Spinal cord (tissue), 9 donors: ENCODE measurements at regions not wholly inside any gene's neighbourhood (a gene's known extent, or its start where the extent isn't known, plus 50 kb on each side); places are given as distances from the start of the nearest gene placed in this dataset.

ENCODE experiments used
- DNase-seq, 6 donors: peaks; one replicate each; pipeline versions ENCODE4 v3.0.0 to v3.0.0-alpha.2; 2013 to 2015; ENCODE audit warnings: low spot score in 6 of 6, low read depth in 4 of 6
- H3K27ac ChIP-seq: one replicate; pipeline ENCODE4 v1.5.1; 2013; ENCODE audit warnings: low read depth, low read length, control low read depth
- H3K27me3 ChIP-seq: one replicate; pipeline ENCODE4 v1.6.1; 2013; ENCODE audit warnings: low read length; ENCODE audit not compliant: control insufficient read depth, insufficient read depth
- H3K36me3 ChIP-seq: one replicate; pipeline ENCODE4 v1.6.1; 2013; ENCODE audit warnings: low read length; ENCODE audit not compliant: control insufficient read depth, insufficient read depth
- H3K4me1 ChIP-seq: one replicate; pipeline ENCODE4 v1.6.1; 2013; ENCODE audit warnings: low read length; ENCODE audit not compliant: control insufficient read depth, insufficient read depth
- H3K4me3 ChIP-seq: one replicate; pipeline ENCODE4 v1.5.1; 2013; ENCODE audit warnings: low read depth, low read length, control low read depth
- H3K9me3 ChIP-seq: one replicate; pipeline ENCODE4 v1.6.1; 2013; ENCODE audit warnings: low read length; ENCODE audit not compliant: control insufficient read depth, insufficient read depth
- WGBS: methylation state at CpG from one replicate; pipeline ENCODE4 v1.1.5; 2013; ENCODE audit warnings: missing lambda C conversion rate; ENCODE audit not compliant: insufficient coverage; 5-methylcytosine and 5-hydroxymethylcytosine counted together
- donor health status: healthy.

GRCh38 chr3:14298442-14298841 lies 104.0 kb upstream of the SLC6A6 start:
- Histone ChIP-seq H3K27me3 (peaks cover 6% of the 10 kb centered on the region), H3K4me1 (peaks cover 11% of the 10 kb centered on the region), H3K36me3 (no peaks in the 10 kb centered on the region), H3K4me3 (no peak overlapping the region), H3K9me3 (no peaks in the 10 kb centered on the region), H3K27ac (no peak overlapping the region)
- 83% methylated on average over 3 of the region's 5 CpGs for WGBS
- DNase-seq = no peak

GRCh38 chr3:14298991-14299555 lies 103.3 kb upstream of the SLC6A6 start:
- Histone ChIP-seq H3K36me3 (no peaks in the 10 kb centered on the region), H3K4me1 (peaks cover 15% of the 10 kb centered on the region), H3K4me3 (no peak overlapping the region), H3K27me3 (peaks cover 6% of the 10 kb centered on the region), H3K27ac (no peak overlapping the region), H3K9me3 (no peaks in the 10 kb centered on the region)
- WGBS = 88% methylated on average over 7 of the region's 8 CpGs
- DNase-seq = no peak

- H3K9me3 ChIP-seq = no peaks in the 10 kb centered on the region
- no peak for DNase-seq
- H3K27me3 ChIP-seq = peaks cover 6% of the 10 kb centered on the region
- H3K36me3 ChIP-seq = no peaks in the 10 kb centered on the region
- no peak overlapping the region for H3K4me3 ChIP-seq
- peaks cover 22% of the 10 kb centered on the region for H3K4me1 ChIP-seq
- 100% methylated on average over 1 of the region's 5 CpGs for WGBS
- H3K27ac ChIP-seq = no peak overlapping the region
These were observed 102.6 kb upstream of the SLC6A6 start for GRCh38 chr3:14299767-14300166.

GRCh38 chr3:14300721-14301399 lies 101.5 kb upstream of the SLC6A6 start:
- Histone ChIP-seq H3K4me3 (no peak overlapping the region), H3K27ac (no peak overlapping the region), H3K36me3 (no peaks in the 10 kb centered on the region)

GRCh38 chr3:14301558-14301957 lies 100.8 kb upstream of the SLC6A6 start:
- H3K36me3 ChIP-seq = no peaks in the 10 kb centered on the region
- no peaks in the 10 kb centered on the region for H3K9me3 ChIP-seq
- peaks cover 22% of the 10 kb centered on the region for H3K4me1 ChIP-seq
- H3K4me3 ChIP-seq = no peak overlapping the region
- DNase-seq = no peak
- 56% methylated on average over 12 of the region's 15 CpGs for WGBS
- H3K27ac ChIP-seq = no peak overlapping the region
- peaks cover 6% of the 10 kb centered on the region for H3K27me3 ChIP-seq

More at GRCh38 chr3:14300721-14301399, 101.5 kb upstream of the SLC6A6 start:
- WGBS = 67% methylated on average over 6 of the region's 11 CpGs
- peaks cover 22% of the 10 kb centered on the region for H3K4me1 ChIP-seq
- peaks cover 6% of the 10 kb centered on the region for H3K27me3 ChIP-seq
- no peaks in the 10 kb centered on the region for H3K9me3 ChIP-seq
- DNase-seq = no peak

GRCh38 chr3:14303336-14304100 lies 98.9 kb upstream of the SLC6A6 start:
- H3K27ac ChIP-seq = no peak overlapping the region
- no peak for DNase-seq
- H3K9me3 ChIP-seq = no peaks in the 10 kb centered on the region
- H3K4me1 ChIP-seq = peaks cover 11% of the 10 kb centered on the region
- H3K4me3 ChIP-seq = no peak overlapping the region
- no peaks in the 10 kb centered on the region for H3K27me3 ChIP-seq
- WGBS = 79% methylated on average over 5 of the region's 7 CpGs
- no peaks in the 10 kb centered on the region for H3K36me3 ChIP-seq

GRCh38 chr3:14304101-14305045 lies 98.0 kb upstream of the SLC6A6 start:
- 62% methylated on average over 8 of the region's 9 CpGs for WGBS
- H3K4me3 ChIP-seq = no peak overlapping the region
- no peak overlapping the region for H3K27ac ChIP-seq
- no peaks in the 10 kb centered on the region for H3K36me3 ChIP-seq
- H3K27me3 ChIP-seq = no peaks in the 10 kb centered on the region
- peak in 1 of 6 donors; percentile 35 for DNase-seq
- H3K9me3 ChIP-seq = peaks cover 1% of the 10 kb centered on the region
- H3K4me1 ChIP-seq = peaks cover 11% of the 10 kb centered on the region

- H3K9me3 ChIP-seq = peaks cover 2% of the 10 kb centered on the region
- WGBS = 93% methylated on average over 6 of the region's 8 CpGs
These were observed 97.1 kb upstream of the SLC6A6 start for GRCh38 chr3:14305324-14305723.

GRCh38 chr3:14306142-14306541 lies 96.3 kb upstream of the SLC6A6 start:
- peaks cover 2% of the 10 kb centered on the region for H3K9me3 ChIP-seq
- H3K4me3 ChIP-seq = no peak overlapping the region
- H3K4me1 ChIP-seq = peaks cover 11% of the 10 kb centered on the region
- DNase-seq = no peak
- H3K27me3 ChIP-seq = peaks cover 2% of the 10 kb centered on the region
- 78% methylated on average over 10 of the region's 10 CpGs for WGBS
- H3K36me3 ChIP-seq = no peaks in the 10 kb centered on the region
- no peak overlapping the region for H3K27ac ChIP-seq

More at GRCh38 chr3:14305324-14305723, 97.1 kb upstream of the SLC6A6 start:
- H3K4me1 ChIP-seq = peaks cover 11% of the 10 kb centered on the region
- no peak for DNase-seq
- H3K27me3 ChIP-seq = peaks cover 2% of the 10 kb centered on the region
- no peaks in the 10 kb centered on the region for H3K36me3 ChIP-seq
- no peak overlapping the region for H3K27ac ChIP-seq
- H3K4me3 ChIP-seq = no peak overlapping the region
